Chondrocyte (in vitro differentiated cells): ENCODE measurements at regions not wholly inside any gene's neighbourhood (a gene's known extent, or its start where the extent isn't known, plus 50 kb on each side); places are given as distances from the start of the nearest gene placed in this dataset.

Experiments
- DNase-seq: peaks from one replicate; pipeline ENCODE4 v3.0.0; 2021; ENCODE audit warnings: mixed read lengths, low spot score
- H3K27ac Mint-ChIP-seq: one replicate; pipeline ENCODE4 v1.8.0; 2021; ENCODE audit warnings: mild to moderate bottlenecking, moderate library complexity, mixed read lengths; ENCODE audit not compliant: unreplicated experiment
- H3K27me3 Mint-ChIP-seq: 2 replicates; pipeline ENCODE4 v1.8.0; 2021; ENCODE audit warnings: low read depth, mixed read lengths
- H3K36me3 Mint-ChIP-seq: 2 replicates; pipeline ENCODE4 v1.8.0; 2021; ENCODE audit warnings: low read depth, mixed read lengths
- H3K4me1 Mint-ChIP-seq: 2 replicates; pipeline ENCODE4 v1.8.0; 2021; ENCODE audit warnings: low read depth, mild to moderate bottlenecking, mixed read lengths
- H3K4me3 Mint-ChIP-seq: one replicate; pipeline ENCODE4 v1.8.0; 2021; ENCODE audit warnings: mild to moderate bottlenecking, moderate library complexity, mixed read lengths; ENCODE audit not compliant: unreplicated experiment
- H3K9me3 Mint-ChIP-seq: 2 replicates; pipeline ENCODE4 v1.8.0; 2021; ENCODE audit warnings: low read depth, mixed read lengths
- CTCF ChIP-seq: fragments of 200-600 bp; sonication (generic); IDR thresholded peaks from 2 replicates; pipeline ENCODE4 v1.5.0; 2021; ENCODE audit warnings: antibody characterized with exemption, mild to moderate bottlenecking, moderate library complexity

- DNase-seq: no peak
- no peak overlapping the region for H3K4me3 Mint-ChIP-seq
- H3K9me3 Mint-ChIP-seq: no peaks in the 10 kb centered on the region
- peaks cover 45% of the 10 kb centered on the region for H3K4me1 Mint-ChIP-seq
- no peaks in the 10 kb centered on the region for H3K27me3 Mint-ChIP-seq
- no peaks in the 10 kb centered on the region for H3K36me3 Mint-ChIP-seq
- no peak overlapping the region for H3K27ac Mint-ChIP-seq
- no peak for TF ChIP-seq CTCF
Measured at GRCh38 chr14:53538316-53538881, 385.3 kb upstream of the DDHD1 start.

GRCh38 chr14:53537422-53538315 lies 384.5 kb upstream of the DDHD1 start:
- Mint-ChIP-seq H3K27ac (no peak overlapping the region), H3K4me3 (no peak overlapping the region), H3K27me3 (no peaks in the 10 kb centered on the region), H3K4me1 (peaks cover 40% of the 10 kb centered on the region), H3K36me3 (no peaks in the 10 kb centered on the region), H3K9me3 (no peaks in the 10 kb centered on the region)
- DNase-seq: no peak
- peak; percentile 27 for TF ChIP-seq CTCF

GRCh38 chr14:53536446-53536845 lies 383.3 kb upstream of the DDHD1 start:
- Mint-ChIP-seq H3K4me3 (no peak overlapping the region), H3K27ac (no peak overlapping the region), H3K9me3 (no peaks in the 10 kb centered on the region), H3K36me3 (no peaks in the 10 kb centered on the region), H3K27me3 (no peaks in the 10 kb centered on the region), H3K4me1 (peaks cover 30% of the 10 kb centered on the region)
- no peak for DNase-seq
- TF ChIP-seq CTCF: no peak

- H3K4me3 Mint-ChIP-seq: no peak overlapping the region
- H3K4me1 Mint-ChIP-seq: peaks cover 22% of the 10 kb centered on the region
- no peaks in the 10 kb centered on the region for H3K36me3 Mint-ChIP-seq
- no peak for TF ChIP-seq CTCF
- H3K27ac Mint-ChIP-seq: no peak overlapping the region
- no peak for DNase-seq
- H3K27me3 Mint-ChIP-seq: no peaks in the 10 kb centered on the region
- H3K9me3 Mint-ChIP-seq: no peaks in the 10 kb centered on the region
Measured at GRCh38 chr14:53534841-53535240, 381.7 kb upstream of the DDHD1 start.

- Mint-ChIP-seq H3K9me3 (no peaks in the 10 kb centered on the region), H3K4me1 (peaks cover 9% of the 10 kb centered on the region), H3K4me3 (no peak overlapping the region), H3K36me3 (no peaks in the 10 kb centered on the region), H3K27me3 (no peaks in the 10 kb centered on the region), H3K27ac (no peak overlapping the region)
- no peak for TF ChIP-seq CTCF
- no peak for DNase-seq
Measured at GRCh38 chr14:53533384-53533970, 380.4 kb upstream of the DDHD1 start.
